ENCODE measurements at regions not wholly inside any gene's neighbourhood (a gene's known extent, or its start where the extent isn't known, plus 50 kb on each side); places are given as distances from the start of the nearest gene placed in this dataset.

DNA sequence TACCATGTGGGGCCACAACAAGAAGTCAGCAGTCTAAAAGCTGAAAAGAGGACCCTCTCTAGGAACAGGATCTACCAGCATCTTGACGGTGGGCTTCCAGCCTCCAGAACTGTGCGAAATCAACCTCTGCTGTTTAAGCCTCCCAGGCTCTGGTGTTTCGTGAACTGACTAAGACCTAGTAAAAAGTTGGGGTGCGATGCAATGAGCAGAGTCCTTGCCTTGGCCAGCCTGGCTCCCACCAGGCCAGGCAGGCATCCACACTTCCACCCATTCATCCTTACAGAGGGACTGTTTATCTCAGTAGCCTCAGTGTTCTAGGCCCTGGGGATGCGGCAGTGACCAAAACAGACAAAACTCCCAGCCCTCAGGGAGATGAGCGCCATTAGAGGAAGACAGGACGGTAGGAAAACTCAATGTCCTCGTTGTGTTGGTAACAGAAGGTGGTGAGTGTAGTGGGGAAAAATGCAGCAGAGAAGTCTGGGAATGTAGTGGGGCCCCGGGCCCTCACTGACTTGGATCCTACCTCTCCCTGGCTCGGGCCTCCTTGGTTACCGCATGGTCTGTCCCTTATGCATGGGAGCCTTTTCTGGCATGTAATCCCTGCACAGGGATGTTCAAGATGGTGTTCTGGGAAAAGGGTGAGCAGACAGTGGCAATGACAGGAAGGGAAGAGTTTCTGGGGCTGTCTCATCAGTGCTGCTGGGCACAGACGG is 271.8 kb upstream of the HS6ST1 start:
- H3K79me2 ChIP-seq (ENCODE audit: control insufficient read depth, insufficient read depth, low read length, unreplicated experiment) = no peaks in the 10 kb centered on the region
- no peak overlapping the region for H2AFZ ChIP-seq (ENCODE audit: low read length, unreplicated experiment)
- H3K4me1 ChIP-seq (ENCODE audit: control insufficient read depth, insufficient read depth, low read length, unreplicated experiment) = peaks cover 2% of the 10 kb centered on the region
- H3K27me3 ChIP-seq (ENCODE audit: insufficient read depth, low read length) = no peaks in the 10 kb centered on the region
- H3K36me3 ChIP-seq (ENCODE audit: insufficient read depth, low read length) = no peaks in the 10 kb centered on the region
- H3K4me3 ChIP-seq (ENCODE audit: low read depth, low read length) = no peak overlapping the region
- no peak overlapping the region for H3K27ac ChIP-seq (ENCODE audit: low read depth, low read length)

DNA sequence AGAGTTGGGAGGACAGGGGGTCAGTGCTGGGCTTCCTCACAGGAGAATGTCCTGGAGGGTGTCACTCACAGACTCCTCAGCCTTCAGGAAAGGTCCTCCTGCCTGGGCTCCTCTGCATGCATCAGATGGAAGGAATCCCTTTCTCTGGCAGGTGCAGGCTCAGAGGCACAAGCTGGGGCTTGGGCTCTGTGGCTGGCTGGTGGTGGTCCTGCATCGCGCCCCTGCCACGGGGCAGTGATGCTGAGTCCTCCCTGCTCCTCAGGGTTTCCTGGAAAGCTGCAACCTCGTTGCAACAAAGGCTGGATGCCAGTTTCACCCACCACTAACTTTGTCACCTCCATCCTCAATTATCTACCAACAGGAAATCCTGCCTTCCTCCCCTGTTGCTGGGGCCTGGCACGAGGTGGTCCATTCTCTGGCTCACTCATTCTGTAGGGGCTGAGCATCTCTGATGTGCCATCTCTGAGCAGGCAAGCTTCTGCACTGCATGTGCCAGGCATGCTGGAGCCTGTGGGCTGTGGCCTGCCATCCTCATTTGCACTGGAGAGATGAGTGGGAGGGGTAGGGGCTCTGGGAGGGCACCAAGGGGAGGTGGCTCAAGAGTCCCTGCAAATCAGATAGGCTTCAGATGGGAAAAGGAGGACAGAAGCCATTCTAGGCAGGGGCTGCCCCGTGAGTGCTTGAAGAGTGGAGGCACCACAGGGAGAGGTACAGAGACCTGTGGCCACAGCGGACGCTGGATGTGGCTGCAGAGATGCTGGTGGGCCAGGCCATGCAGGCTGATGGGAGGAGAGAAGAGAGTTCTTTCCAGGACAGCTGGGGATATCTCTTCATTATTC is 272.6 kb upstream of the HS6ST1 start:
- no peaks in the 10 kb centered on the region for H3K27me3 ChIP-seq (ENCODE audit: insufficient read depth, low read length)
- peaks cover 2% of the 10 kb centered on the region for H3K4me1 ChIP-seq (ENCODE audit: control insufficient read depth, insufficient read depth, low read length, unreplicated experiment)
- H3K27ac ChIP-seq (ENCODE audit: low read depth, low read length) = no peak overlapping the region
- no peak overlapping the region for H2AFZ ChIP-seq (ENCODE audit: low read length, unreplicated experiment)
- no peaks in the 10 kb centered on the region for H3K79me2 ChIP-seq (ENCODE audit: control insufficient read depth, insufficient read depth, low read length, unreplicated experiment)
- no peak overlapping the region for H3K4me3 ChIP-seq (ENCODE audit: low read depth, low read length)
- H3K36me3 ChIP-seq (ENCODE audit: insufficient read depth, low read length) = no peaks in the 10 kb centered on the region

DNA sequence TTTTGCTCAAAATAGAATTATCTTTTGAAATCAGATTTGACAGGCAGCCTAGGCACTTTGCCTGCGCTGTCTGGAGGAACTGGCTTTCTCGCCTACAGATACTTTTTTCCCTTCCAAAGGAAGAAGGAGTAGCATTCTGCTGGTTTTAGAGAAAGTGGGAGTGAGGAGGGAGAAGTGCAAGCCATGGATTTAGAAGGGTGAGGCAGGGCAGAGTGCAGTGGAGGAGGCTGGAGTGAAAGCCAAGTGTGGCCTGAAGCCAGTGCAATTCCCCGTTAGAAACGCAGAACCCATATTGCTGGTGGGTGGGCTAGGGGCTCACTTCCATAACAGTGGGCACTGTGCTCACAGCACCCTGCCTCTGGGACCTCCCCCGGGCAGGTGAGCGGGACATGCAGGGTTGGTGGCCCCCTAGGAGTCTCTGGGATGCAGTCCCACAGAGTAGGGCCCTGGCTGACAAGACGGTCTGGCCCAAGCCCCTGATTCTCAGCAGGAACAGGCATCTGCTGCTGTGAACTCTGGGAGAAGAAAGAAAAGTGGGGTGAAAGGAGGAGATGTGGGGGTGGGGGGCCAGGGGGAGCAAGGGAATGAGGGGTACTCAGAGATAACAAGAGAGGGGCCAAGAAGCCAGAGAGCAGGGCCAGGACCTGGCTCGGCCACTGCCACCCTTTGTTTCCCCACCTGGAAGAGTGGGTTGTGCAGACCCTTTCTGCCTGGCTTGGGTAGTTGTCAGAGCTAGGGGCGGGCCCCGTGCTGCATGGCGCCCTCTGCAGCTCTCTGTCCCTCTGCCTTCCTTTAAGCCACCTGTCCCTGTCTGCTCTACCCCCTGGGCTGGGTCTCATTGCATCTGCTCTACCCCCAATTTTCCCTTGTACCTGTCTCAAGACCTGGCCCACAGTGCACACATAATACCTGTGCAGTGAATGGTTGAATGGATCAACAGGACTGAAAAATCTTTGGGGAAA is 273.5 kb upstream of the HS6ST1 start:
- Histone ChIP-seq H3K4me1 (ENCODE audit: control insufficient read depth, insufficient read depth, low read length, unreplicated experiment) (no peaks in the 10 kb centered on the region), H3K4me3 (ENCODE audit: low read depth, low read length) (no peak overlapping the region), H2AFZ (ENCODE audit: low read length, unreplicated experiment) (no peak overlapping the region), H3K27ac (ENCODE audit: low read depth, low read length) (no peak overlapping the region), H3K79me2 (ENCODE audit: control insufficient read depth, insufficient read depth, low read length, unreplicated experiment) (no peaks in the 10 kb centered on the region), H3K36me3 (ENCODE audit: insufficient read depth, low read length) (no peaks in the 10 kb centered on the region), H3K27me3 (ENCODE audit: insufficient read depth, low read length) (no peaks in the 10 kb centered on the region)

DNA sequence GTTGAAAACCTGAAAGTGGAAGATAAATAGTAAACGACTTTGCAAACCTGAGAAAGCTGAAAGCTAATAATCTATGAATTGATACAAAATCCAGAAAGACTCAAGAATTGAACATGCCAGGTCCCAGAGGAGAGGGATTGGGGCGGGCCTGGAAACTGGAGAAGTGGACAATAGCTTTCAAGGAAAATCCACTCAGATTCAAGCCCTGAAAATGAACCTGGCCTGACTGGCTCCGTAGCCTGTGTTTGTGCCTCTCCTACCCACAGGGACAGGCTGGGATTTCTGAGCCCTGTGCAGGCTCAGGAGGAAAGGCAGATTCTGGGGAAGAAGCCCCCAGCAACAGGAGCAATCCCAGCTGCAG is 274.8 kb upstream of the HS6ST1 start:
- no peak overlapping the region for H3K27ac ChIP-seq (ENCODE audit: low read depth, low read length)
- no peaks in the 10 kb centered on the region for H3K79me2 ChIP-seq (ENCODE audit: control insufficient read depth, insufficient read depth, low read length, unreplicated experiment)
- H3K27me3 ChIP-seq (ENCODE audit: insufficient read depth, low read length) = no peaks in the 10 kb centered on the region
- no peaks in the 10 kb centered on the region for H3K36me3 ChIP-seq (ENCODE audit: insufficient read depth, low read length)
- no peak overlapping the region for H3K4me3 ChIP-seq (ENCODE audit: low read depth, low read length)
- H3K4me1 ChIP-seq (ENCODE audit: control insufficient read depth, insufficient read depth, low read length, unreplicated experiment) = no peaks in the 10 kb centered on the region
- no peak overlapping the region for H2AFZ ChIP-seq (ENCODE audit: low read length, unreplicated experiment)

DNA sequence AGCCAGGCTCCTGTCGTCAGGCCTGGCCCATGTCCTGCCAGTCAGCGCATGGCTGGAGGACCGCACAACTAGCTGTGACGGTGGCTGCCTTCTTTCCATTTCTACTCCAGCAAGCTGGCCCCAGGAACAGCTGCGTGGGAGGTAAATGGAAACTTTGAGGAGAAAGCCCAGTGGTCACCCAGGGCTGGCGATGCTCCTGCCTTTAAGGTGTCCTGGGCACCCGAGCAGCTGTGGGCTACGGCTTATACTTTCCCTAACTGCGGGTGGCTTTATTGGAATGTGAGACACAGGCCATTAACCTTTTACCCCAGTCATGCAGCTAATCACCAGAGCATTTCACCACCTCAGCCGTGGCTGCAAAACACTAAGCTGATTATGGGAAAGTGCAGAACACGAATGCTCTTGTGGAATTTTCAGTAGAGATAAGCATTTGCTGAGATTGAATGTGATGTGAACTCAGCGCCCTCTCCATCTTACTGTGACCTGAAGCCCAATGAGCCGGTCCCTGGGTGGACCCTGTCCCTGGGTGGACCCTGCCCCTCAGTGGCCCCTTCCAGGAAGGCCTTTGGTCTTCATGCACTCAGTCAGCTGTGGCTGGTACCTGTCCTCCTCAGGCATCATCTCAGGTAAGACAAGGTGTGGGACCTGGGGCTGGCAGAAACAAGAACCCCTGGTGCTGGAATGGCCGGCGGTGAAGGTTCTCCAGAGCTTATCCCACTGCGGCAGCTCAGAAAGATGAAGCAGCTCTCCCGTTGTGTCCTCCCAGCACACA is 275.4 kb upstream of the HS6ST1 start:
- H3K79me2 ChIP-seq (ENCODE audit: control insufficient read depth, insufficient read depth, low read length, unreplicated experiment) = no peaks in the 10 kb centered on the region
- no peaks in the 10 kb centered on the region for H3K27me3 ChIP-seq (ENCODE audit: insufficient read depth, low read length)
- no peak overlapping the region for H3K4me3 ChIP-seq (ENCODE audit: low read depth, low read length)
- no peaks in the 10 kb centered on the region for H3K36me3 ChIP-seq (ENCODE audit: insufficient read depth, low read length)
- no peak overlapping the region for H2AFZ ChIP-seq (ENCODE audit: low read length, unreplicated experiment)
- no peaks in the 10 kb centered on the region for H3K4me1 ChIP-seq (ENCODE audit: control insufficient read depth, insufficient read depth, low read length, unreplicated experiment)
- H3K27ac ChIP-seq (ENCODE audit: low read depth, low read length) = no peak overlapping the region

DNA sequence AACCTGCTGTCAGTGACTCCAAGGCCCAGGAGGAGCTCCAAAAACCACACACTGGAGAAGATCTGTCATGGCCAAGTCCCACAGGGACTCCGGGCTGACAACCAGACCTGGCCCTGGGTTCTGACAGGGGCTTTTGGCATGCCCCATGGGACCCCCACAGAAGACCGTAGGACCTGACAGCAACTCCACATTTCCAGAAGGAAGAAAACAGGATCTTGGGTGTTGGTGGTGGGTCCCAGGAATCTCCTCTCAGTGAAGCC is 275.9 kb upstream of the HS6ST1 start:
- Histone ChIP-seq H2AFZ (ENCODE audit: low read length, unreplicated experiment) (no peak overlapping the region), H3K36me3 (ENCODE audit: insufficient read depth, low read length) (no peaks in the 10 kb centered on the region), H3K4me1 (ENCODE audit: control insufficient read depth, insufficient read depth, low read length, unreplicated experiment) (no peaks in the 10 kb centered on the region), H3K79me2 (ENCODE audit: control insufficient read depth, insufficient read depth, low read length, unreplicated experiment) (no peaks in the 10 kb centered on the region), H3K27ac (ENCODE audit: low read depth, low read length) (no peak overlapping the region), H3K4me3 (ENCODE audit: low read depth, low read length) (no peak overlapping the region), H3K27me3 (ENCODE audit: insufficient read depth, low read length) (no peaks in the 10 kb centered on the region)

DNA sequence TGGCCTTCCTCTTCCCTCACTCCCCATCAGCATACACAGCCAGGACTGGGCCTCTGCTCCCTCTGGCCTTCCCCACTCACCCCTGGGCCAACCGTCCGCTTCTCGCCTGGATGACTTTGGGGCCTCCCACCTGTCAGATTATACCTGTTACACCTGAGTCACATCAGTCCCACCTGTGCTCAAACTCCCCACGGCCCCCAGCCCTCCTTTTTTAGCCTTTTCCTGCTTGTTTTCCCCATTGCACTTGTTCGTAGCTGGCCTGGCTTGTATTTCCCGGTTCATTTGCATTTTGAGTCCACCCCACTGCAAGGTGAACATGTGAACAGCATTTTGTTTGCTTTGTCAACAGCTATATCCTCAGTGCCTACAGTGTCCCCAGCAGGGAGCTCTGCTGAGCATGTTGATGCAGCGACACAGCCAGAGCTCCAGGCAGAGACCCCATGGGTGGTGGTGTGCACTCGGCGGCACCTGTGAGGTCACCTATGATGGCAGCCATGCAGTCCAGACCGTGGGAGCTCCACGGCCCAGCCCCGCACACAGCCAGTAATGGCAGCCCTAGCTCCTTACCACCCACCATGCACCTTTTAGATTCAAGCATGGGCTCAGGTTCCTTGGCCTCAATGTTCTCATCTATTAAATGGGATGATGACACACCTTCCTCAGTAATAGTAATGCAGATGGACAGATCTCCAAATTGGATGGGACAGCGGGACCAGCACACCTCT is 276.4 kb upstream of the HS6ST1 start:
- Histone ChIP-seq H3K27me3 (ENCODE audit: insufficient read depth, low read length) (no peaks in the 10 kb centered on the region), H3K27ac (ENCODE audit: low read depth, low read length) (no peak overlapping the region), H3K79me2 (ENCODE audit: control insufficient read depth, insufficient read depth, low read length, unreplicated experiment) (no peaks in the 10 kb centered on the region), H3K4me1 (ENCODE audit: control insufficient read depth, insufficient read depth, low read length, unreplicated experiment) (no peaks in the 10 kb centered on the region), H3K4me3 (ENCODE audit: low read depth, low read length) (no peak overlapping the region), H3K36me3 (ENCODE audit: insufficient read depth, low read length) (no peaks in the 10 kb centered on the region), H2AFZ (ENCODE audit: low read length, unreplicated experiment) (no peak overlapping the region)

DNA sequence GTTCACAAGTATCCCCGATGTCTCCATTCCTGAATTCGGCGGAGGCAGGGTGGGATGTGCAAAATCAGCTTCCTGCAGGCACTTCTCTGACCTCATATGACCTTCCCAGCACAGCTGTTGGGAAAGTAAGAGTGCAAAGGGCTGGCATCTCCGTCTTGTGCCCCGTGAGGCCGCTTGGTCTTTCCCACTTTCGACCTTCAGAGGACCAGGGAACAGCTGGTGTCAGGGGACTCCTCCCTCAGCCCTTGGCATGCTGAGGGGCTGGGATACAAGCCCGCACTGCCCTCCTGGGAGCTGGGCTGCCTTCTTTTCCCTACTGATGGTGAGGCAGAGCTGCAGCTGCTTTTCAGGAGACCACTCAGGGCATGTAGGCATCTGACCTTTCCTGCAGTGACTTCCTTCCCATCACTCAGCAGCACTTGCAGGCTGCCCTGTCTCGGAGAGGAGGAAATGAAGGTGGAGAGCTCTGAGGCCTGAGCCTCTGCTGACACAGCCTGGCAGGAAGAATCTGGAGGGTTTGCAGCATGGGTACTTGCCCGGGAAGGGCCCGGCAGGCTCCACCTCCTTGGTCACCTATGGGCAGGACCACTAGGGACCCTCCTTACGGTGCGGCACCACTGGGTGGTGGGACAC is 277.2 kb upstream of the HS6ST1 start:
- Histone ChIP-seq H3K4me1 (ENCODE audit: control insufficient read depth, insufficient read depth, low read length, unreplicated experiment) (no peaks in the 10 kb centered on the region), H2AFZ (ENCODE audit: low read length, unreplicated experiment) (no peak overlapping the region), H3K36me3 (ENCODE audit: insufficient read depth, low read length) (no peaks in the 10 kb centered on the region), H3K27ac (ENCODE audit: low read depth, low read length) (no peak overlapping the region), H3K4me3 (ENCODE audit: low read depth, low read length) (no peak overlapping the region), H3K27me3 (ENCODE audit: insufficient read depth, low read length) (no peaks in the 10 kb centered on the region), H3K79me2 (ENCODE audit: control insufficient read depth, insufficient read depth, low read length, unreplicated experiment) (no peaks in the 10 kb centered on the region)

DNA sequence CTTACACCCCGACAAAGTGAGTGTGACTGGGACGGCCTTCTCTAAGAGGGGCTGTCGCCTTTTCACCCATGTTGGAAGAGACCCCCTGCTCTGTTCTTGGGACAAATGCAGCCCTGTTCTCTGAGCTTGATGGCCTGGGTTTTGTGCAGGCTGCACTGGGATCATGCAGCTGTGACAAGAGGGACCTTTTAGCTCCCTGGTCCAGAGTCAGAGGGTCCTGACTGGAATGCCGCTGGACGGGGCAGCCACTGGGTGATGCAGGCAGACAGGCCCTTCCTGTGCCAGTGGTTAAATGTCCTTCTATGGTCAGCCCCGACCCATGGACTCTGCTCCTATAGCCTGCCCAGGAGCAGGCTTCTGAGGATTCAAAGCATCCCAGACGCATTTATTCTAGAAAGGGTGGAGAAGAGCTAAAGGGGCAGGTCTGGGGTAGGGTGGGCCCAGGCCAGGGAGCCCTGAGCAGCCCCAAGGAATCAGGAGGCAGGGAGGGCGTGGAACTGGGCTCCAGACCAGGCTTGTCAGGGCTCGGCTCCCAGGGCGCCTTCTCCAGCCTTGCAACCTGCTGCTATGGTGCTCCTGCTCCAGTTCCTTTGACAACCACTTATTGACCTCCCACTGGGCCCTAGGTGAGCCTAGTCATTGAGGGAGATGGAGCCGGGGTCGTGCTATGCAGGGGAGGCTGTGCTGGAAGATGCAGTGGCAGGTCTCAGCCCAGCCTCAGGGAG is 277.9 kb upstream of the HS6ST1 start:
- no peaks in the 10 kb centered on the region for H3K27me3 ChIP-seq (ENCODE audit: insufficient read depth, low read length)
- no peaks in the 10 kb centered on the region for H3K4me1 ChIP-seq (ENCODE audit: control insufficient read depth, insufficient read depth, low read length, unreplicated experiment)
- H3K4me3 ChIP-seq (ENCODE audit: low read depth, low read length) = no peak overlapping the region
- H2AFZ ChIP-seq (ENCODE audit: low read length, unreplicated experiment) = no peak overlapping the region
- H3K36me3 ChIP-seq (ENCODE audit: insufficient read depth, low read length) = no peaks in the 10 kb centered on the region
- H3K79me2 ChIP-seq (ENCODE audit: control insufficient read depth, insufficient read depth, low read length, unreplicated experiment) = no peaks in the 10 kb centered on the region
- H3K27ac ChIP-seq (ENCODE audit: low read depth, low read length) = no peak overlapping the region
